Panc1 (cell line): ENCODE measurements at regions not wholly inside any gene's neighbourhood (a gene's known extent, or its start where the extent isn't known, plus 50 kb on each side); places are given as distances from the start of the nearest gene placed in this dataset.

Source experiments
- ATAC-seq: fragments of 200-7000 bp; cut with Tn5 transposase; 2 replicates; pipeline ENCODE4 v1.9.1; 2020; ENCODE audit warnings: mild to moderate bottlenecking, moderate library complexity
- BruUV-seq: library from RNA; stranded (reverse); fragments of 400-500 nt; replicated peaks from 2 replicates; lab custom pipeline; 2021; lab: Mats Ljungman, UMichigan
- CTCF ChIA-PET: fragments of 300-600 bp; sonication (Branson Sonifier 250); formaldehyde crosslinking; loops from one replicate; lab custom pipeline; 2022; ENCODE audit warnings: antibody characterized with exemption; lab: Charles Lee
- POLR2A ChIA-PET: fragments of 300-600 bp; sonication (Branson Sonifier 250); formaldehyde crosslinking; loops from one replicate; lab custom pipeline; 2022; ENCODE audit warnings: antibody characterized with exemption; lab: Charles Lee
- DNase-seq: peaks from one replicate; pipeline ENCODE4 v3.0.0-alpha.2; 2010; ENCODE audit warnings: low read depth, low spot score
- H3K27ac ChIP-seq: 2 replicates; pipeline ENCODE4 v1.5.1; 2011; ENCODE audit warnings: mild to moderate bottlenecking, low read length, inconsistent platforms
- H3K27me3 ChIP-seq: fragments of 200-500 bp; sonication (Bioruptor generic); 2 replicates; pipeline ENCODE4 v1.6.0; 2014; ENCODE audit warnings: low read length, inconsistent platforms; ENCODE audit not compliant: control insufficient read depth, insufficient read depth
- H3K36me3 ChIP-seq: fragments of 200-500 bp; sonication (Bioruptor generic); 2 replicates; pipeline ENCODE4 v1.5.1; 2014; ENCODE audit warnings: inconsistent platforms, mild to moderate bottlenecking, low read length, moderate library complexity; ENCODE audit not compliant: control insufficient read depth, insufficient read depth
- H3K4me1 ChIP-seq: 2 replicates; pipeline ENCODE4 v1.5.1; 2011; ENCODE audit warnings: inconsistent platforms, mild to moderate bottlenecking, low read length, moderate library complexity; ENCODE audit not compliant: control insufficient read depth, insufficient read depth
- H3K4me3 ChIP-seq, 2 experiments: 2 replicates each; pipeline ENCODE4 v1.5.1; 2011 to 2012; ENCODE audit warnings: low read depth in 2 of 2, low read length in 2 of 2, mild to moderate bottlenecking in 2 of 2, inconsistent platforms in 1 of 2, moderate library complexity in 1 of 2
- H3K9me3 ChIP-seq: fragments of 200-500 bp; sonication (Bioruptor generic); 2 replicates; pipeline ENCODE4 v1.5.1; 2014; ENCODE audit warnings: low read depth, mild to moderate bottlenecking, inconsistent platforms, low read length, moderate library complexity; ENCODE audit not compliant: control insufficient read depth, insufficient read depth
- POLR2AphosphoS5 ChIP-seq: IDR thresholded peaks from 2 replicates; pipeline ENCODE4 v1.6.1; 2012; ENCODE audit warnings: mild to moderate bottlenecking, low read depth, low read length, moderate library complexity
- SIN3A ChIP-seq: IDR thresholded peaks from 2 replicates; pipeline ENCODE4 v1.6.1; 2012; ENCODE audit warnings: low read depth, mild to moderate bottlenecking, low read length, moderate library complexity, borderline replicate concordance; ENCODE audit not compliant: insufficient read depth
- TCF7L2 ChIP-seq: IDR thresholded peaks from 2 replicates; pipeline ENCODE4 v1.6.1; 2011; ENCODE audit warnings: mild to moderate bottlenecking, low read depth, low read length, inconsistent platforms
- in situ Hi-C: cut with HindIII; loops from 2 replicates; pipeline ENCODE4 v1.10.0; 2016; ENCODE audit warnings: low sequenced_read_pairs, low pct_unique_long_range_greater_than_20kb
- intact Hi-C: fragments of 100-400 bp; cut with micrococcal nuclease; formaldehyde crosslinking; loops from one replicate; pipeline ENCODE4 v1.10.0; 2022; ENCODE audit not compliant: unreplicated experiment
- TF ChIP-seq, protein P1 (sequence below): fragments of 450-650 bp; IDR thresholded peaks from 2 replicates; pipeline ENCODE4 v1.5.1; 2017; ENCODE audit warnings: mild to moderate bottlenecking
- TF ChIP-seq, protein P2 (sequence below), 2 experiments: IDR thresholded peaks; 2 replicates each; pipeline ENCODE4 v1.6.1; 2011 to 2012; ENCODE audit warnings: low read depth in 2 of 2, control low read depth in 1 of 2, low read length in 1 of 2, mild to moderate bottlenecking in 1 of 2, moderate library complexity in 1 of 2; ENCODE audit not compliant: insufficient read depth in 1 of 2

DNA sequence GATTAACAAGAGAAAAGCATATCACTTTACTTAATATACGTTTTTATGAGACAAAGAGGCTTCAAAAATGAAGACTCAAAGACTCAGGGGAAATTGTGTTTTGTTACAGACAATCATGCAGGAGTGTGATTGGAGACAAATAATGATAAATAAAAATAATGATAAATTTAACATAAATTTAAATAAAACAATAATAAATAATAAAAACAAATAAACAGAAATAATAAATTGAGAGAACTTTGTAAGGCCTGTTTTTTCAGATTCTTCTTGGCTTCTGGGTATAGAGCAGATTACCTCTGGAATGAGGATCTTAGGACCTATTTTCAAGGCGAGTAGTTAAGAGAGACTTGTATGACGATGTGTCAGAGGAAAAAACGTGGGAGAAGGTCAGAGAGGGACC, 271.4 kb upstream of the POT1 start:
- H3K4me1 ChIP-seq = no peaks in the 10 kb centered on the region
- no peaks in the 10 kb centered on the region for H3K27me3 ChIP-seq
- intact Hi-C loops (no loop called here), in situ Hi-C loops (no loop called here)
- H3K36me3 ChIP-seq = no peaks in the 10 kb centered on the region
- ChIA-PET CTCF (no interaction called here), POLR2A (no interaction called here)
- no peak overlapping the region for H3K27ac ChIP-seq
- H3K9me3 ChIP-seq = no peaks in the 10 kb centered on the region
- DNase-seq = no peak
- no peak overlapping the region for H3K4me3 ChIP-seq
- no peak for ATAC-seq
- TF ChIP-seq, protein P1, sequence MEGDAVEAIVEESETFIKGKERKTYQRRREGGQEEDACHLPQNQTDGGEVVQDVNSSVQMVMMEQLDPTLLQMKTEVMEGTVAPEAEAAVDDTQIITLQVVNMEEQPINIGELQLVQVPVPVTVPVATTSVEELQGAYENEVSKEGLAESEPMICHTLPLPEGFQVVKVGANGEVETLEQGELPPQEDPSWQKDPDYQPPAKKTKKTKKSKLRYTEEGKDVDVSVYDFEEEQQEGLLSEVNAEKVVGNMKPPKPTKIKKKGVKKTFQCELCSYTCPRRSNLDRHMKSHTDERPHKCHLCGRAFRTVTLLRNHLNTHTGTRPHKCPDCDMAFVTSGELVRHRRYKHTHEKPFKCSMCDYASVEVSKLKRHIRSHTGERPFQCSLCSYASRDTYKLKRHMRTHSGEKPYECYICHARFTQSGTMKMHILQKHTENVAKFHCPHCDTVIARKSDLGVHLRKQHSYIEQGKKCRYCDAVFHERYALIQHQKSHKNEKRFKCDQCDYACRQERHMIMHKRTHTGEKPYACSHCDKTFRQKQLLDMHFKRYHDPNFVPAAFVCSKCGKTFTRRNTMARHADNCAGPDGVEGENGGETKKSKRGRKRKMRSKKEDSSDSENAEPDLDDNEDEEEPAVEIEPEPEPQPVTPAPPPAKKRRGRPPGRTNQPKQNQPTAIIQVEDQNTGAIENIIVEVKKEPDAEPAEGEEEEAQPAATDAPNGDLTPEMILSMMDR = no peak
- TF ChIP-seq SIN3A (no peak), POLR2AphosphoS5 (no peak), TCF7L2 (no peak)
- BruUV-seq = no TSS peak

DNA sequence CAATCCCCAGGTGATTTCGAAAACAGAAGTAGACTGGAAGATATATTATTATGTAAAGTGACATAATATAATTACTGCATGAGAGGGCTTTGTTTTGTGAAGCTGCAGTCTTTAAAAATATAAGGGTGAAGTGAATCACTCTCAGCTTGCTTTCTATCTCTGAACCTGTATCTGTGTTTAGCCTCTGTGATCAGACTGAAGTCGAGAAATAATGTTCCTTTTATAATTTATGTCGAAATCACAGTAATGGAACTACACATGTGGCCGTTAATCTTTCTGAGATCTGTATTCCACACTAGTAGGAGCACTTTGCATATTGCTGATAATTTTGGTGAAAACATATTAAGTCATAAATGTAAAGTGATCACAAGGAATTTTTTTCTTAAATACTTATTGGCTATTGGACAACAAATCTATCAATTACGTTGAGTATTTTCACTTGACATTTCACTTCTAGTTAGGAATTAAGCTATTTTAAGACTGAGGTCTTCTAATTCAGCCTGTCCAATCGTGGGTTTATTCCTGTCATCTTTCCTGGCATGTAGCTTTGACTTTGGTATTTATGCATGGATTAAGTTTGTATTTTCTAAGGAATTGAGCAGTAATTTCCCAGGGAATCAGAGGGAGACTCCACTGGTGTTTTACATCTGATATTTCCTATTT, 268.2 kb upstream of the POT1 start:
- CTCF ChIA-PET = no interaction called here

More for the DNA sequence above, 268.2 kb upstream of the POT1 start:
- no TSS peak for BruUV-seq
- H3K27ac ChIP-seq = no peak overlapping the region
- H3K4me1 ChIP-seq = no peaks in the 10 kb centered on the region
- H3K27me3 ChIP-seq = no peaks in the 10 kb centered on the region
- no peaks in the 10 kb centered on the region for H3K36me3 ChIP-seq
- no peak overlapping the region for H3K4me3 ChIP-seq
- POLR2A ChIA-PET = no interaction called here
- DNase-seq = no peak
- ATAC-seq = no peak
- H3K9me3 ChIP-seq = no peaks in the 10 kb centered on the region
- TF ChIP-seq TCF7L2 (no peak), POLR2AphosphoS5 (no peak), SIN3A (no peak)
- TF ChIP-seq, protein P2, sequence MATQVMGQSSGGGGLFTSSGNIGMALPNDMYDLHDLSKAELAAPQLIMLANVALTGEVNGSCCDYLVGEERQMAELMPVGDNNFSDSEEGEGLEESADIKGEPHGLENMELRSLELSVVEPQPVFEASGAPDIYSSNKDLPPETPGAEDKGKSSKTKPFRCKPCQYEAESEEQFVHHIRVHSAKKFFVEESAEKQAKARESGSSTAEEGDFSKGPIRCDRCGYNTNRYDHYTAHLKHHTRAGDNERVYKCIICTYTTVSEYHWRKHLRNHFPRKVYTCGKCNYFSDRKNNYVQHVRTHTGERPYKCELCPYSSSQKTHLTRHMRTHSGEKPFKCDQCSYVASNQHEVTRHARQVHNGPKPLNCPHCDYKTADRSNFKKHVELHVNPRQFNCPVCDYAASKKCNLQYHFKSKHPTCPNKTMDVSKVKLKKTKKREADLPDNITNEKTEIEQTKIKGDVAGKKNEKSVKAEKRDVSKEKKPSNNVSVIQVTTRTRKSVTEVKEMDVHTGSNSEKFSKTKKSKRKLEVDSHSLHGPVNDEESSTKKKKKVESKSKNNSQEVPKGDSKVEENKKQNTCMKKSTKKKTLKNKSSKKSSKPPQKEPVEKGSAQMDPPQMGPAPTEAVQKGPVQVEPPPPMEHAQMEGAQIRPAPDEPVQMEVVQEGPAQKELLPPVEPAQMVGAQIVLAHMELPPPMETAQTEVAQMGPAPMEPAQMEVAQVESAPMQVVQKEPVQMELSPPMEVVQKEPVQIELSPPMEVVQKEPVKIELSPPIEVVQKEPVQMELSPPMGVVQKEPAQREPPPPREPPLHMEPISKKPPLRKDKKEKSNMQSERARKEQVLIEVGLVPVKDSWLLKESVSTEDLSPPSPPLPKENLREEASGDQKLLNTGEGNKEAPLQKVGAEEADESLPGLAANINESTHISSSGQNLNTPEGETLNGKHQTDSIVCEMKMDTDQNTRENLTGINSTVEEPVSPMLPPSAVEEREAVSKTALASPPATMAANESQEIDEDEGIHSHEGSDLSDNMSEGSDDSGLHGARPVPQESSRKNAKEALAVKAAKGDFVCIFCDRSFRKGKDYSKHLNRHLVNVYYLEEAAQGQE (IDR thresholded peaks at IDR 0.05; ENCODE audit: insufficient read depth in 1 of 2, low read depth in 2 of 2, low read length in 1 of 2) = no peak
- TF ChIP-seq, protein P1 = no peak
- in situ Hi-C loops (no loop called here), intact Hi-C loops (no loop called here)
